Fibroblast of villous mesenchyme (primary cell): ENCODE measurements at regions not wholly inside any gene's neighbourhood (a gene's known extent, or its start where the extent isn't known, plus 50 kb on each side); places are given as distances from the start of the nearest gene placed in this dataset.
"Not testable (repeated sequence)": the region's sequence is repeated elsewhere in the genome, so short reads cannot be mapped to it uniquely, and the experiment has no call there.

Source experiments
- DNase-seq: peaks from one replicate; pipeline ENCODE4 v3.0.0-alpha.2; 2010; ENCODE audit warnings: low read depth
- H3K4me3 ChIP-seq: 2 replicates; pipeline ENCODE4 v1.5.1; 2011; ENCODE audit warnings: low read depth, mild to moderate bottlenecking, low read length
- CTCF ChIP-seq: IDR thresholded peaks from 2 replicates; pipeline ENCODE4 v1.5.1; 2012; ENCODE audit warnings: low read depth, mild to moderate bottlenecking, low read length; ENCODE audit not compliant: insufficient read depth

DNA sequence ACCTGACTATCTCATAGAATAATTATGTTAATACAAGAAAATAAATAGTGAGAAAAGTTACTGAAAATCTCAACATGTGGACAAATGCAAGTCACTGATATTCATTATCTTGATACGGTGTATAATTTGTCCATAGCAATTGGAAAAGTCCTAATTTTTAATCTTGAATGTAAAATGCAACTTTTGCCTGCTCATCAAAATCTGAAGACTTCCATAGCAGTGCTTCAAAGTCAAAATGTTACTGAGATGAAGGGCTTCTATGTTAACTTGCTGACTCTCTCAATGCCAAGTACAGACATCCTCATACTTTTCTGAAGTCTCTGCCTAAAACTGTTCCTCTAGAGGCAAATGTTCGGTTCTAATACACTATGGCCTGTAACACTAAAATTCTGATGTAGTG is 1300.1 kb upstream of the EPHA6 start:
- DNase-seq: no peak
- H3K4me3 ChIP-seq: no peak overlapping the region
- TF ChIP-seq CTCF: no peak

DNA sequence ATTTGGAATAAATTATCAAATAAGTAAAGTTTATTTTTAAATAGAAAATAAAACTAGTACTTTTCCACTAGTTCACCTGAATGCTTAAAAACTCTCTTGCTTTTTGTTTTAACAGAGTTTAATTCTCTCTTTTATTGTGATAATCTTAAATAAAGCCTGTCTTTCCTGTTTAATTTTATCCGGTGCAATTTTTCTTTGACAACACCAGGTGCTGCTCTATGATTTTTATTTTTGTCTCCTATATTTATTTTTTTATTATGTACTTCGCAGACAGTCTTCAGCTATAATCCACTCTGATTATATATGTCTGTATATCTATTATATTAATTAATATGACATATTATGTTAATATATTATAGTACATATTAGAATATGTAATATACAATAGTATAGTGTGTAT is 1293.0 kb upstream of the EPHA6 start:
- no peak overlapping the region for H3K4me3 ChIP-seq
- no peak for TF ChIP-seq CTCF
- DNase-seq: no peak

GRCh38 chr3:95522449-95522848 is 1291.9 kb upstream of the EPHA6 start:
- no peak for TF ChIP-seq CTCF
- no peak for DNase-seq
- no peak overlapping the region for H3K4me3 ChIP-seq

DNA sequence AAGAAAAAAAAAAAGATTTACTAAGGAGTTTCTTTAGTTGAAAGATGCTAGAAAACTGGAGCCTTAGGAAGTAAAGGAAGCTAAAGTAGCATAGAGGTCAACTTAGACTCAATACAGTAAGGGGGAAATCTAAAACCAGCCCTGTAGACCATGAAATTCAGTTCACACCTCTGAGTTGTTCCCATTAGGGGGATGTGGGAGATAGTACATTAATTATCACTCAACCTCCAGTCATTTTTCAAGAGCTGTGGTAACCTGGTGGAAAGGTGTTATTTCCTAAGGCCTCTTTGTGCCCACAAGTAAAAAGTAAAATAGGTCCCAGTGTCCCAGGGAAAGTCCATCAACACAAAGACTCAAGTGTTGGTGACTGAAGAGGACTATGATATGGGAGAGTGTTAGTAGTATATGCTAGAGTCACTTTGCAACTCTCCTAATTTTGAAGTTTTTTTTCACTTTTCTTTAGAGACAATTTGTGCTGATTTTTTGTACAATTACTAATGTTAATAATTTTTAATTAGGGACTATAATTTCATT is 1274.4 kb upstream of the EPHA6 start:
- no peak overlapping the region for H3K4me3 ChIP-seq
- DNase-seq: no peak
- TF ChIP-seq CTCF: no peak

DNA sequence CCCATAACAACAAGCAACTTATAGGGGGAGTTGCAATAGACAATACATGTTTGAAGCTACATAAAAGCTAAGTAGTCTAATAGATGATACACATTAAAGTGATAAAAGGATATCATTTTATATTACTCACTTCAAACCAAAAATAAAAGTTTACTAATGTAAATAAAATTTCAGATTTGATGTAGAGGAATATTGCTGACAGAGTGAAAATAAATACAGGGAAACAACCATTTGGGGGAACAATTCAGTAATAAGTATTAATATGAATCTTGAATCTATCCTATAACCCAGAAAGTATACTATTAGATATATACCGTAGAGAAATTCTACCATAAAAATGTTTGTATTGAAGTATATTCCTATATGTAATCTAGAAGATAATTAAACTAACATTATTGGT is 1248.9 kb upstream of the EPHA6 start:
- no peak overlapping the region for H3K4me3 ChIP-seq
- DNase-seq: no peak
- TF ChIP-seq CTCF: no peak

DNA sequence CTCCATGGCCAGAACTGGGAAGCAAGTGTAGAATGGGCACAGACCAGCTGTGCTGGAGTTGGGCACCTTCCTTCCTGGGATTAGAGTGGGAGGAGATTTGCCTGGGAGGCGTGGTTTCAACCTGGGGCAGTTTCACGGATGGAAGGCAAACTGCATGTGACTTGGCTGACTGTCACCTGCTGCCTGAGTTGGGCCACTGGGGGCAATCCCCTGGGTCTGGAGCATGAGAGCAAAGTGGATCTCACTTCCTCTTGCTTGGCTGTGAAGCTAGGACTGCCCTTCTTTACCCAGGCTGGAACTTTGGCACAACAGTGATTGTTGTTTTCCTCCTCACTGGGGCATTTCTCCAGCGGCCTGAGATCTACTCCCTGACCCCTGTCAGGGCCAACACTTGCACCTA is 1247.0 kb upstream of the EPHA6 start:
- no peak for DNase-seq
- H3K4me3 ChIP-seq: no peak overlapping the region
- TF ChIP-seq CTCF: no peak

DNA sequence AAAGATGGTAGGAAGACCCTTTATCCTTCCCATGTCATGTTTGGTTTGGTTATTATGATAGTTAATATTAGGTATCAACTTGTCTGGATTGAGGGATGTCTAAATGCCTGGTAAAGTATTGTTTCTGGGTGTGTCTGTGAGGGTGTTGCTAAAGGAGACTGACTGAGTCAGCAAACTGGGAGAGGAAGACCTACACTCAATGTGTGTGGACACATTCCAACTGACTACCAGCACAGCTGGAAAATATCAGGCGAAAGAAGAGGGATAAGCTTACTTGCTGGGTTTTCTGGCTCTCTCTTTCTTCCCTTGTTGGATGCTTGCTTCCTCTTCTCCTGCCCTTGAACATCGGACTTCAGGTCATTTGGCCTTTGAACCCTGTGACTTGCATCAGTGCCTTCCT is 1227.6 kb upstream of the EPHA6 start:
- DNase-seq: no peak
- no peak for TF ChIP-seq CTCF
- H3K4me3 ChIP-seq: no peak overlapping the region

DNA sequence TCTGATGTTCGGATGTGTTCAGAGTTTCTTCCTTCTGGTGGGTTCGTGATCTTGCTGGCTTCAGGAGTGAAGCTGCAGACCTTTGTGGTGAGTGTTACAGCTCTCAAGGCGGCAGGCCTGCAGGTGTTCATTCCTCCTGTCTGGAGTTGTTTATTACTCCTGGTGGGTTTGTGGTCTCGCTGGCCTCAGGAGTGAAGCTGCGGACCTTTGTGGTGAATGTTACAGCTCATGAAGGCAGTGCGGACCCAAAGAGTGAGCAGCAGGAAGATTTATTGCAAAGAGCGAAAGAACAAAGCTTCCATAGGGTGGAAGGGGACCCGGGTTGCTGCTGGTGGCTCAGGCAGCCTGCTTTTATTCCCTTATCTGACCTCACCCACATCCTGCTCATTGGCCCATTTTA is 1226.8 kb upstream of the EPHA6 start:
- not testable (repeated sequence) for H3K4me3 ChIP-seq, DNase-seq
